Breast epithelium (tissue), 4 donors: ENCODE measurements at regions not wholly inside any gene's neighbourhood (a gene's known extent, or its start where the extent isn't known, plus 50 kb on each side); places are given as distances from the start of the nearest gene placed in this dataset.
A peak's percentile ranks its signal among the peaks of the same experiment; 100 is the strongest.

Source experiments
- DNase-seq, 2 donors: peaks; one replicate each; pipeline ENCODE4 v3.0.0-alpha.2; 2019; ENCODE audit warnings: low spot score in 2 of 2
- H3K27ac ChIP-seq, 2 donors: fragments of 200-600 bp; sonication (generic) in 1 of 2; one replicate each; pipeline ENCODE4 v1.5.1; 2016 to 2019; ENCODE audit warnings: mild to moderate bottlenecking in 1 of 2
- H3K27me3 ChIP-seq, 2 donors: fragments of 200-600 bp; sonication (generic) in 1 of 2; one replicate each; pipeline versions ENCODE4 v1.5.1 to v1.6.0; 2017 to 2019; ENCODE audit warnings: control low read depth in 1 of 2, mild to moderate bottlenecking in 1 of 2
- H3K36me3 ChIP-seq: fragments of 200-600 bp; one replicate; pipeline ENCODE4 v1.5.1; 2019
- H3K4me1 ChIP-seq, 2 donors: fragments of 200-600 bp; sonication (generic); one replicate each; pipeline ENCODE4 v1.5.1; 2016 to 2019; ENCODE audit warnings: control low read depth in 1 of 2
- H3K4me3 ChIP-seq, 3 donors: fragments of 200-600 bp; sonication (generic); 1 replicate in 2 of 3; 2 replicates in 1 of 3; pipeline ENCODE4 v1.5.1; 2016 to 2019; ENCODE audit warnings: mild to moderate bottlenecking in 3 of 3, moderate library complexity in 2 of 3
- H3K9me3 ChIP-seq, 2 donors: fragments of 200-600 bp; sonication (generic) in 1 of 2; one replicate each; pipeline ENCODE4 v1.5.1; 2016 to 2019; ENCODE audit warnings: control low read depth in 1 of 2
- CTCF ChIP-seq, 3 donors: fragments of 450-650 bp; IDR thresholded peaks; one replicate each; pipeline ENCODE4 v1.5.1; 2016 to 2017; ENCODE audit warnings: antibody characterized with exemption in 3 of 3, mild to moderate bottlenecking in 3 of 3, moderate library complexity in 3 of 3
- POLR2A ChIP-seq: fragments of 450-650 bp; IDR thresholded peaks from one replicate; pipeline ENCODE4 v1.6.1; 2016; ENCODE audit warnings: antibody characterized with exemption, mild to moderate bottlenecking, moderate library complexity
- POLR2AphosphoS5 ChIP-seq, 3 donors: sonication (generic); formaldehyde crosslinking; IDR thresholded peaks; one replicate each; pipeline ENCODE4 v1.6.1; 2017; ENCODE audit warnings: antibody characterized with exemption in 3 of 3
- intact Hi-C: fragments of 100-400 bp; cut with DNase I; formaldehyde crosslinking; loops from one replicate; pipeline ENCODE4 v1.15.1; 2023; ENCODE audit warnings: low total_unique reads

- H3K36me3 ChIP-seq: no peaks in the 10 kb centered on the region
- H3K27me3 ChIP-seq: no peaks in the 10 kb centered on the region
- H3K27ac ChIP-seq: no peak overlapping the region
- peaks cover 0 to 23% of the 10 kb centered on the region in 2 donors for H3K9me3 ChIP-seq
- intact Hi-C loops: no loop called here
- H3K4me1 ChIP-seq: no peaks in the 10 kb centered on the region
- H3K4me3 ChIP-seq: no peak overlapping the region
- TF ChIP-seq CTCF (IDR thresholded peaks at IDR 0.05): no peak
- no peak for TF ChIP-seq POLR2AphosphoS5 (IDR thresholded peaks at IDR 0.05)
- no peak for TF ChIP-seq POLR2A
- peak in 1 of 2 donors; percentile 6 for DNase-seq
These were observed 199.4 kb upstream of the RTL1 start for GRCh38 chr14:101102875-101103274.

- Histone ChIP-seq H3K4me3 (no peak overlapping the region), H3K27ac (no peak overlapping the region), H3K4me1 (no peaks in the 10 kb centered on the region), H3K36me3 (no peaks in the 10 kb centered on the region), H3K9me3 (peaks cover 0 to 23% of the 10 kb centered on the region in 2 donors), H3K27me3 (no peaks in the 10 kb centered on the region)
- intact Hi-C loops: no loop called here
- TF ChIP-seq CTCF (IDR thresholded peaks at IDR 0.05): no peak
- no peak for TF ChIP-seq POLR2A
- no peak for TF ChIP-seq POLR2AphosphoS5 (IDR thresholded peaks at IDR 0.05)
- DNase-seq: peak in 1 of 2 donors; percentile 10
These were observed 199.9 kb upstream of the RTL1 start for GRCh38 chr14:101103321-101103901.

GRCh38 chr14:101104485-101104884 is 201.0 kb upstream of the RTL1 start:
- intact Hi-C loops: no loop called here
- Histone ChIP-seq H3K27me3 (no peaks in the 10 kb centered on the region), H3K27ac (no peak overlapping the region), H3K4me1 (no peaks in the 10 kb centered on the region), H3K4me3 (no peak overlapping the region), H3K36me3 (no peaks in the 10 kb centered on the region), H3K9me3 (peaks cover 0 to 23% of the 10 kb centered on the region in 2 donors)
- TF ChIP-seq POLR2A (no peak), CTCF (IDR thresholded peaks at IDR 0.05) (no peak), POLR2AphosphoS5 (IDR thresholded peaks at IDR 0.05) (no peak)
- peak in 1 of 2 donors; percentile 3 for DNase-seq

DNA sequence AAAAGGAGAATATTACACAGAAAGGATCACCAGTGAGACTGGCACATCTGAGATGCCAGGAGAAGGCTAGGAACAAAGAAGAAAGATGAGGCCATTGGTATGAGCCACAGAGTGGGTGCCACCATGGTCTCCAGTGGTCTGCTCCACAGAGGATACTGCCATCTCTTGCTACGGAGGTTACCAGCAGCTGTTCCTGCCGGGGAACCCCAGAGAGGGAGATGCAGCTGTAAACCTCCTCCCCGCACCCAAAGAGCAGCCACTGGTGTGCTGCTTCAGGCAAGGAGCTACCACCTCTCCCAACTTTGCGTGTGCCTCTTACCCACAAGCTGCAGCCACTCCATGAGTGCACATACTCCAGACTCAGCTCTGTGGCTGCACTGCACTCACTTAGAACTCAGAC is 201.5 kb upstream of the RTL1 start:
- Histone ChIP-seq H3K36me3 (no peaks in the 10 kb centered on the region), H3K27ac (no peak overlapping the region), H3K4me1 (no peaks in the 10 kb centered on the region), H3K27me3 (no peaks in the 10 kb centered on the region), H3K4me3 (no peak overlapping the region), H3K9me3 (peaks cover 0 to 17% of the 10 kb centered on the region in 2 donors)
- intact Hi-C loops: no loop called here
- no peak for TF ChIP-seq POLR2A
- TF ChIP-seq CTCF (IDR thresholded peaks at IDR 0.05): no peak
- no peak for TF ChIP-seq POLR2AphosphoS5 (IDR thresholded peaks at IDR 0.05)
- DNase-seq: no peak

- peaks cover 0 to 11% of the 10 kb centered on the region in 2 donors for H3K9me3 ChIP-seq
- no peaks in the 10 kb centered on the region for H3K27me3 ChIP-seq
- intact Hi-C loops: no loop called here
- no peak overlapping the region for H3K4me3 ChIP-seq
- TF ChIP-seq POLR2A (no peak), POLR2AphosphoS5 (IDR thresholded peaks at IDR 0.05) (no peak), CTCF (IDR thresholded peaks at IDR 0.05) (no peak)
- DNase-seq: peak in 1 of 2 donors; percentile 10
- no peaks in the 10 kb centered on the region for H3K4me1 ChIP-seq
- H3K36me3 ChIP-seq: no peaks in the 10 kb centered on the region
- no peak overlapping the region for H3K27ac ChIP-seq
These were observed 205.2 kb upstream of the RTL1 start for GRCh38 chr14:101108579-101109346.
